WTC11 (cell line): ENCODE measurements at regions not wholly inside any gene's neighbourhood (a gene's known extent, or its start where the extent isn't known, plus 50 kb on each side); places are given as distances from the start of the nearest gene placed in this dataset.

Source experiments
- ATAC-seq: fragments of 200-7000 bp; cut with Tn5 transposase; 2 replicates; pipeline ENCODE4 v1.10.0; 2021; ENCODE audit warnings: mild to moderate bottlenecking, moderate library complexity
- CTCF ChIA-PET: fragments of 300-600 bp; sonication (Branson Sonifier 250); formaldehyde crosslinking; loops from one replicate; lab custom pipeline; 2021; ENCODE audit warnings: antibody characterized with exemption; lab: Charles Lee
- POLR2A ChIA-PET: fragments of 350-600 bp; sonication (Branson Sonifier 250); formaldehyde crosslinking; loops from one replicate; lab custom pipeline; 2021; ENCODE audit warnings: antibody characterized with exemption; lab: Charles Lee
- DNase-seq: peaks from one replicate; pipeline ENCODE4 v3.0.0; 2021; ENCODE audit warnings: low spot score
- H3K27ac Mint-ChIP-seq: 2 replicates; pipeline ENCODE4 v1.8.0; 2021; ENCODE audit warnings: mixed read lengths
- H3K27me3 Mint-ChIP-seq: 2 replicates; pipeline ENCODE4 v1.8.0; 2021; ENCODE audit warnings: low read depth, mild to moderate bottlenecking, moderate library complexity, mixed read lengths
- H3K36me3 Mint-ChIP-seq: 2 replicates; pipeline ENCODE4 v1.8.0; 2021; ENCODE audit warnings: mixed read lengths
- H3K4me1 Mint-ChIP-seq: 2 replicates; pipeline ENCODE4 v1.8.0; 2022; ENCODE audit warnings: mixed read lengths
- H3K4me3 Mint-ChIP-seq: 2 replicates; pipeline ENCODE4 v1.8.0; 2021; ENCODE audit warnings: mild to moderate bottlenecking, moderate library complexity, mixed read lengths
- H3K9me3 Mint-ChIP-seq: 2 replicates; pipeline ENCODE4 v1.8.0; 2021; ENCODE audit warnings: mixed read lengths
- AR ChIP-seq: fragments of 250-450 bp; sonication (Bioruptor Pico); IDR thresholded peaks from 2 replicates; pipeline ENCODE4 v1.9.0; 2021; ENCODE audit warnings: mild to moderate bottlenecking
- ATF2 ChIP-seq: sonication (generic); formaldehyde crosslinking; IDR thresholded peaks from 2 replicates; pipeline ENCODE4 v1.8.1; 2022; ENCODE audit warnings: low read depth, missing genetic modification reagents, borderline replicate concordance
- ATF3 ChIP-seq: sonication (generic); formaldehyde crosslinking; conservative IDR thresholded peaks from 2 replicates; pipeline ENCODE4 v1.8.1; 2022; ENCODE audit warnings: mild to moderate bottlenecking, missing genetic modification reagents
- CBFB ChIP-seq: sonication (generic); formaldehyde crosslinking; IDR thresholded peaks from 2 replicates; pipeline ENCODE4 v1.8.1; 2022; ENCODE audit warnings: mild to moderate bottlenecking, low read depth, missing genetic modification reagents
- E2F4 ChIP-seq: sonication (generic); formaldehyde crosslinking; IDR thresholded peaks from 2 replicates; pipeline ENCODE4 v1.8.1; 2022; ENCODE audit warnings: low read depth, mild to moderate bottlenecking, moderate library complexity, missing genetic modification reagents, borderline replicate concordance
- E2F5 ChIP-seq: sonication (generic); formaldehyde crosslinking; IDR thresholded peaks from 2 replicates; pipeline ENCODE4 v1.8.1; 2022; ENCODE audit warnings: mild to moderate bottlenecking, moderate library complexity, missing genetic modification reagents
- ERG ChIP-seq: fragments of 250-450 bp; sonication (Bioruptor Pico); IDR thresholded peaks from 2 replicates; pipeline ENCODE4 v1.8.0; 2021; ENCODE audit warnings: mild to moderate bottlenecking
- ETV6 ChIP-seq: sonication (generic); formaldehyde crosslinking; IDR thresholded peaks from 2 replicates; pipeline ENCODE4 v1.8.1; 2022; ENCODE audit warnings: mild to moderate bottlenecking, missing genetic modification reagents
- HMGA2 ChIP-seq: fragments of 250-450 bp; sonication (Bioruptor Pico); IDR thresholded peaks from 2 replicates; pipeline ENCODE4 v1.4.0; 2021; ENCODE audit warnings: mild to moderate bottlenecking, moderate library complexity
- HMGXB4 ChIP-seq: sonication (generic); formaldehyde crosslinking; IDR thresholded peaks from 2 replicates; pipeline ENCODE4 v1.8.1; 2023; ENCODE audit warnings: mild to moderate bottlenecking, moderate library complexity, missing genetic modification reagents
- MLX ChIP-seq: sonication (generic); formaldehyde crosslinking; IDR thresholded peaks from 2 replicates; pipeline ENCODE4 v1.8.1; 2023; ENCODE audit warnings: mild to moderate bottlenecking, missing genetic modification reagents, moderate library complexity
- MYBL2 ChIP-seq: sonication (generic); formaldehyde crosslinking; IDR thresholded peaks from 2 replicates; pipeline ENCODE4 v1.8.1; 2023; ENCODE audit warnings: mild to moderate bottlenecking, moderate library complexity, missing genetic modification reagents
- NR3C1 ChIP-seq: sonication (generic); formaldehyde crosslinking; conservative IDR thresholded peaks from 2 replicates; pipeline ENCODE4 v1.8.1; 2023; ENCODE audit warnings: low read depth, mild to moderate bottlenecking, missing genetic modification reagents
- PRRX2 ChIP-seq: fragments of 250-450 bp; sonication (Bioruptor Pico); IDR thresholded peaks from 2 replicates; pipeline ENCODE4 v1.8.0; 2021; ENCODE audit warnings: mild to moderate bottlenecking
- SP1 ChIP-seq: sonication (generic); formaldehyde crosslinking; conservative IDR thresholded peaks from 2 replicates; pipeline ENCODE4 v1.8.1; 2022; ENCODE audit warnings: missing genetic modification reagents
- TCF7 ChIP-seq: sonication (generic); formaldehyde crosslinking; IDR thresholded peaks from 2 replicates; pipeline ENCODE4 v1.8.0; 2022; ENCODE audit warnings: mild to moderate bottlenecking, low read depth, missing genetic modification reagents, moderate library complexity
- ZNF416 ChIP-seq: fragments of 250-450 bp; sonication (Bioruptor Pico); IDR thresholded peaks from 2 replicates; pipeline ENCODE4 v1.9.0; 2021; ENCODE audit warnings: mild to moderate bottlenecking, inconsistent platforms
- ZNF512 ChIP-seq: sonication (generic); formaldehyde crosslinking; IDR thresholded peaks from 2 replicates; pipeline ENCODE4 v1.8.1; 2022; ENCODE audit warnings: missing genetic modification reagents, borderline replicate concordance

- Mint-ChIP-seq H3K9me3 (peaks cover 5% of the 10 kb centered on the region; the same call in 1 of the 2 replicates), H3K36me3 (no peaks in the 10 kb centered on the region), H3K4me1 (0 out of 2 replicates have a peak, but pooled peaks cover 3% of the 10 kb centered on the region), H3K4me3 (no peak overlapping the region), H3K27me3 (no peaks in the 10 kb centered on the region), H3K27ac (no peak overlapping the region)
- TF ChIP-seq ETV6 (CRISPR knock-in tag): no peak
- DNase-seq (no peak), ATAC-seq (no peak)
- POLR2A ChIA-PET: no interaction called here
- CTCF ChIA-PET: interaction anchor here (0.6 to 2.7 kb wide), 6 partner anchors 9 to 605 kb away, joined by 3 to 22 read pairs (median 9); partner anchors contain the start of gene API5
These were observed 182.5 kb upstream of the API5 start for GRCh38 chr11:43129329-43129728.

- H3K36me3 Mint-ChIP-seq: no peaks in the 10 kb centered on the region
- DNase-seq (peak; percentile 36), ATAC-seq (peak; percentile 97)
- H3K27me3 Mint-ChIP-seq: no peaks in the 10 kb centered on the region
- H3K9me3 Mint-ChIP-seq: peaks cover 5% of the 10 kb centered on the region; the same call in 1 of the 2 replicates
- TF ChIP-seq HMGXB4: no peak
- H3K4me3 Mint-ChIP-seq: no peak overlapping the region
- H3K4me1 Mint-ChIP-seq: 0 out of 2 replicates have a peak, but pooled peaks cover 3% of the 10 kb centered on the region
- ChIA-PET CTCF (interaction anchor here (1.0 to 2.7 kb wide), 18 partner anchors 11 to 606 kb away, joined by 3 to 22 read pairs (median 5); no protein-coding TSS in a partner anchor), POLR2A (no interaction called here)
- H3K27ac Mint-ChIP-seq: no peak overlapping the region
These were observed 181.2 kb upstream of the API5 start for GRCh38 chr11:43130616-43131015.

GRCh38 chr11:43135966-43136534 lies 175.7 kb upstream of the API5 start:
- CTCF ChIA-PET: no interaction called here
- no peak for ATAC-seq
- H3K36me3 Mint-ChIP-seq: no peaks in the 10 kb centered on the region

More at GRCh38 chr11:43135966-43136534, 175.7 kb upstream of the API5 start:
- Mint-ChIP-seq H3K27ac (no peak overlapping the region), H3K4me1 (no peaks in the 10 kb centered on the region), H3K27me3 (no peaks in the 10 kb centered on the region; the same call in 1 of the 2 replicates), H3K9me3 (peaks cover 8% of the 10 kb centered on the region), H3K4me3 (no peak overlapping the region)
- TF ChIP-seq ZNF512 (CRISPR knock-in tag) (no peak), MYBL2 (CRISPR knock-in tag) (no peak), ATF3 (no peak), TCF7 (CRISPR knock-in tag) (no peak), ATF2 (CRISPR knock-in tag) (no peak), HMGA2 (no peak), ZNF416 (CRISPR knock-in tag) (no peak), PRRX2 (CRISPR knock-in tag) (no peak), ERG (CRISPR knock-in tag) (no peak), E2F5 (CRISPR knock-in tag) (no peak), MLX (CRISPR knock-in tag) (no peak), SP1 (CRISPR knock-in tag) (no peak), AR (CRISPR knock-in tag) (no peak), ETV6 (CRISPR knock-in tag) (no peak), NR3C1 (CRISPR knock-in tag) (no peak), E2F4 (CRISPR knock-in tag) (no peak), CBFB (CRISPR knock-in tag) (no peak)
- POLR2A ChIA-PET: no interaction called here
- no peak for DNase-seq
